Karpas-422 (cell line): ENCODE measurements at regions not wholly inside any gene's neighbourhood (a gene's known extent, or its start where the extent isn't known, plus 50 kb on each side); places are given as distances from the start of the nearest gene placed in this dataset.

Experiments
- DNase-seq: peaks from one replicate; pipeline ENCODE4 v3.0.0-alpha.2; 2015
- H2AFZ ChIP-seq: fragments of 200-600 bp; sonication (generic); 2 replicates; pipeline ENCODE4 v1.6.1; 2014; ENCODE audit warnings: antibody characterized with exemption, low read length, mixed read lengths
- H3K27ac ChIP-seq: fragments of 200-600 bp; sonication (generic); 2 replicates; pipeline ENCODE4 v1.5.1; 2014; ENCODE audit warnings: mild to moderate bottlenecking, low read length, moderate library complexity
- H3K27me3 ChIP-seq: fragments of 200-600 bp; sonication (generic); 2 replicates; pipeline ENCODE4 v1.6.1; 2014; ENCODE audit warnings: low read length, mixed read lengths
- H3K36me3 ChIP-seq: fragments of 200-600 bp; sonication (generic); 2 replicates; pipeline ENCODE4 v1.6.1; 2014; ENCODE audit warnings: low read length, mixed read lengths; ENCODE audit not compliant: insufficient read depth
- H3K4me1 ChIP-seq: fragments of 200-600 bp; sonication (generic); 2 replicates; pipeline ENCODE4 v1.6.1; 2014; ENCODE audit warnings: mild to moderate bottlenecking, low read length, mixed read lengths
- H3K4me2 ChIP-seq: fragments of 200-600 bp; sonication (generic); 2 replicates; pipeline ENCODE4 v1.6.1; 2014; ENCODE audit warnings: low read length, low read depth, mild to moderate bottlenecking; ENCODE audit not compliant: poor library complexity, severe bottlenecking
- H3K4me3 ChIP-seq: fragments of 200-600 bp; sonication (generic); 2 replicates; pipeline ENCODE4 v1.5.1; 2014; ENCODE audit warnings: mild to moderate bottlenecking, antibody characterized with exemption, low read length, mixed read lengths
- H3K79me2 ChIP-seq: fragments of 200-600 bp; sonication (generic); 2 replicates; pipeline ENCODE4 v1.6.1; 2014; ENCODE audit warnings: mild to moderate bottlenecking, low read length, mixed read lengths
- H3K9ac ChIP-seq: fragments of 200-600 bp; sonication (generic); 2 replicates; pipeline ENCODE4 v1.6.0; 2014; ENCODE audit warnings: low read length
- H3K9me2 ChIP-seq: fragments of 200-600 bp; sonication (generic), shearing (Covaris generic); replicated peaks from 2 replicates; pipeline ENCODE4 v1.6.0; 2014; ENCODE audit warnings: mild to moderate bottlenecking, low read length, moderate library complexity; ENCODE audit not compliant: insufficient read depth
- H3K9me3 ChIP-seq: fragments of 300-700, 200-600 bp; sonication (generic); 2 replicates; pipeline ENCODE4 v1.6.1; 2014; ENCODE audit warnings: low read length, mixed read lengths
- H4K20me1 ChIP-seq: fragments of 200-600 bp; sonication (generic); 2 replicates; pipeline ENCODE4 v1.6.1; 2014; ENCODE audit warnings: mild to moderate bottlenecking, antibody characterized with exemption, low read length, low read depth; ENCODE audit not compliant: insufficient read depth

DNA sequence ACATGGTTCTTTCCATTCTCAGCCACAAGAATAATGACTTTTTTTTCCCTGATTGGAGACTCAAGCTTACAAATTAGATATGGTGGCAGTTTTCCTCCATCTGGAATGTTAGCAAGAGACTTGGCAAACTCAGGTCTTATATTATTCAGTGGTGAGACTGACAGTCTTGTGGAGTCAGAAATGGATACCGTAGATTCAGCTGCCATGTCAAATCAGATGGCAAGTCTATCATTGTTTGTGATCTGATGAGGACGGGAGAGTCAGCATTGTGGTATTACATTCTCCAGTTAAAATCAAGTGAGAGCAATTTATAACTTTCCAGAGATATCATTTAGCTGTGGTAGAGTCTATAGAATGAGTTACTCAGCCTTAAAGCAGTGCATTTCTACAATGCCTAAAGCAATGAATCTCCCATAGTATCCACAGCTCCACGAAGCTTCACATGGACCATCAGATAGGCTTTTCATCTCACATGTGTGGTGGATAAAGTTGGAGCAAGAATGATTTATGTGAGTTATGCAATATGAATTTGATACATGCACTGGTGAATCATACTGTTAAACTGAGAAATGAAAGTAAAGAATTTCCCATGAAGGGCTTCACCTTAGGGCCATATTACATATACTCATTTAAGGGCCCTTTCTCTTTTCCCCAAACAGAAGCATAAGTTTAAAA lies 430.6 kb downstream of the ZNF608 start:
- H3K4me3 ChIP-seq, result no peak overlapping the region
- DNase-seq, result no peak
- no peak overlapping the region for H3K27ac ChIP-seq
- no peak overlapping the region for H3K4me2 ChIP-seq
- peaks cover 3% of the 10 kb centered on the region; the same call in 1 of the 2 replicates for H3K4me1 ChIP-seq
- H4K20me1 ChIP-seq, result no peaks in the 10 kb centered on the region
- H3K9ac ChIP-seq, result no peak overlapping the region
- no peaks in the 10 kb centered on the region for H3K79me2 ChIP-seq
- H3K9me2 ChIP-seq, result no peaks in the 10 kb centered on the region
- H3K36me3 ChIP-seq, result no peaks in the 10 kb centered on the region
- no peaks in the 10 kb centered on the region for H3K27me3 ChIP-seq
- H2AFZ ChIP-seq, result no peak overlapping the region
- no peaks in the 10 kb centered on the region for H3K9me3 ChIP-seq

DNA sequence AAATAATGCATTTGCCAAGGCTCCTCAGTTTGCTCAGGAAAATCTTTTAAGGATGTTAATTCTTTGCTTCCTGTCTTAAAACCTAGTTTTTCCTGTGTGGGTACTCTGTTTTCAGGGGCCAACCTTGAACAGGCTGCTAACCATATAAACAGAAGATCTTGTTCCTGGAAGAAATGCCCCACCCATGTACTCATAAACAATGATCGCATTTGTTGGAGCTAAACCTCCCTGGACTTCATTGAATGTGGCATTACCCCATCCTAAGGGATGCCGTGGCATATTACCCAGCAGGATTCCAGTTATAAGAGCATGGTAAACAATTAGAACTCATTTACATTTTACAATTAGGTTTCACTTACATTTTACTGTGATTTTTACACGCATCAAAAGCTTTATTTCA lies 436.0 kb downstream of the ZNF608 start:
- H4K20me1 ChIP-seq, result no peaks in the 10 kb centered on the region
- no peaks in the 10 kb centered on the region for H3K79me2 ChIP-seq
- H3K9me2 ChIP-seq, result no peaks in the 10 kb centered on the region
- peaks cover 3% of the 10 kb centered on the region; the same call in 1 of the 2 replicates for H3K4me1 ChIP-seq
- no peak overlapping the region for H2AFZ ChIP-seq
- H3K9me3 ChIP-seq, result no peaks in the 10 kb centered on the region
- no peaks in the 10 kb centered on the region for H3K36me3 ChIP-seq
- no peaks in the 10 kb centered on the region for H3K27me3 ChIP-seq
- no peak overlapping the region for H3K9ac ChIP-seq
- DNase-seq, result no peak
- no peak overlapping the region for H3K4me2 ChIP-seq
- no peak overlapping the region for H3K4me3 ChIP-seq
- no peak overlapping the region for H3K27ac ChIP-seq

DNA sequence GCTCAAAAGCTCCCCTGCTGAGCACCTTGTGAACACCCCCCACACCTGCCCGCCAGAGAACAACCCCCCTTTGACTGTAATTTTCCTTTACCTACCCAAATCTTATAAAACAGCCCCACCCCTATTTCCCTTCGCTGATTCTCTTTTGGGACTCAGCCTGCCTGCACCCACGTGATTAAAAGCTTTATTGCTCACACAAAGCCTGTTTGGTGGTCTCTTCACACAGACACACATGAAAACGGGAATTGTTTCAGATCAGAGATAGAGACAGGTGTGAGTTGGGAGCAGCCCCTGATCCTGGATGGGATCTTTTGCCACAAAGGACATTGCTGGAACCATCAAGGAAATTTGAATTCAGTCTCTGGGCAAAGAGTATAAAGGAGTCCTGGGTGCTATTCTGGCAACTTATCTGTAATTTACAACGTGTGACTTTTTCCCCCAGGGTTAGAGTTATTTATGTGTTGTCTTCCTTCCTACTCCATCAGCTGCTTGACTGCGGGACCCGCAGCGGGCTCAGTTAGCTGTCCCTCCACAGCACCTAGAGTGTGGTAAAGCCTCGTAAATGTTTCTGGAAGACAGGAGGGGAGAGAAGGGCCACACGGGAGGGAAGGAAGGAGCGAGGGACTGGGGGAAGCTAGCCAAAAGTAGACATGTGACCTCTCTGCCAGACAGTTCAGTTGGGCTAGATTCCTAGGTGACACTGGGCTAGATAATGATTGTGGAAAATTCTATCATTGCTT lies 437.0 kb downstream of the ZNF608 start:
- no peak overlapping the region for H2AFZ ChIP-seq
- H3K4me2 ChIP-seq, result no peak overlapping the region
- peaks cover 3% of the 10 kb centered on the region; the same call in 1 of the 2 replicates for H3K4me1 ChIP-seq
- no peaks in the 10 kb centered on the region for H3K36me3 ChIP-seq
- H3K9me3 ChIP-seq, result no peaks in the 10 kb centered on the region
- no peaks in the 10 kb centered on the region for H3K79me2 ChIP-seq
- no peak overlapping the region for H3K4me3 ChIP-seq
- no peaks in the 10 kb centered on the region for H4K20me1 ChIP-seq
- no peak overlapping the region for H3K9ac ChIP-seq
- no peaks in the 10 kb centered on the region for H3K9me2 ChIP-seq
- no peaks in the 10 kb centered on the region for H3K27me3 ChIP-seq
- DNase-seq, result no peak
- no peak overlapping the region for H3K27ac ChIP-seq

DNA sequence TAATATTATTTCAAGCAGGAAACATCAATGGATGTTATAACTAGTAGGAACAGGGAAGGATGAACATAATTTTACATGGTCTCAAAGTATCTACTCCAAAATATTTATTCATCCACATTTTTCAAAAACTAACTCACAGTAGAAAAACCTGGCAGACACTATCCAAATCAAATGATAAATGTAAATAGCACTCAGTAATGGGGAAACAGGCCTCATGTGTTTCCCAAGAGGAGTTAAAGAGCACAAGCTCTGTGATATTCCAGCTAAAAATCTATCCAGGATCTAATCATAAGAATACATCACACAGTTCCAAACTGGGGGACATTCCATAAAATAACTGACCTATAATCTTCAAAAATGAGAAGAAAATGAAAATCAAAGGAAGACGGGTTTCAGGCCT lies 443.1 kb downstream of the ZNF608 start:
- no peak overlapping the region for H3K9ac ChIP-seq
- no peak overlapping the region for H3K27ac ChIP-seq
- H3K4me2 ChIP-seq, result no peak overlapping the region
- no peak overlapping the region for H2AFZ ChIP-seq
- H3K9me3 ChIP-seq, result no peaks in the 10 kb centered on the region
- H4K20me1 ChIP-seq, result no peaks in the 10 kb centered on the region
- no peaks in the 10 kb centered on the region for H3K9me2 ChIP-seq
- DNase-seq, result no peak
- H3K79me2 ChIP-seq, result no peaks in the 10 kb centered on the region
- H3K4me3 ChIP-seq, result no peak overlapping the region
- no peaks in the 10 kb centered on the region for H3K27me3 ChIP-seq
- no peaks in the 10 kb centered on the region for H3K4me1 ChIP-seq
- no peaks in the 10 kb centered on the region for H3K36me3 ChIP-seq

DNA sequence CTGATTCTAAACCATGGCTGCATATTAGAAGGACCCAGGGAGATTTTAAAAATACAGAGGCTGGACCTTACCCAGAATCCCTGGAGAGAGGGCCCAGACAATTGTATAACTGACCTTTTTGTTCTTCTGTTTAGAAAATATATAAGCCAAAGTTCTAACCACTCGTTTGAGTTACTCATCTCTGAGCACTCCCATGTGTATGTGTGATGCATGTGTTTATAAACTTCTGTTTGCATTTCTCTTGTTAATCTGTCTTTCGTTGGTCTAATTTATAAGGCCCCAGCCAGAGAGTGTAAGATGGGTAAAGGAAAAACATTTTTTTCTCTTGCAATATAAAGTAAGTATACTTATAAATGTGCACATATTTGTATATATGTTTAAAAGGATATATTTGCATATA lies 443.9 kb downstream of the ZNF608 start:
- Histone ChIP-seq H4K20me1 (no peaks in the 10 kb centered on the region), H3K4me2 (no peak overlapping the region), H3K79me2 (no peaks in the 10 kb centered on the region), H3K27ac (no peak overlapping the region), H3K36me3 (no peaks in the 10 kb centered on the region), H3K9me2 (no peaks in the 10 kb centered on the region), H3K4me3 (no peak overlapping the region), H3K9me3 (no peaks in the 10 kb centered on the region), H3K9ac (no peak overlapping the region), H3K27me3 (no peaks in the 10 kb centered on the region), H3K4me1 (no peaks in the 10 kb centered on the region), H2AFZ (no peak overlapping the region)
- no peak for DNase-seq

DNA sequence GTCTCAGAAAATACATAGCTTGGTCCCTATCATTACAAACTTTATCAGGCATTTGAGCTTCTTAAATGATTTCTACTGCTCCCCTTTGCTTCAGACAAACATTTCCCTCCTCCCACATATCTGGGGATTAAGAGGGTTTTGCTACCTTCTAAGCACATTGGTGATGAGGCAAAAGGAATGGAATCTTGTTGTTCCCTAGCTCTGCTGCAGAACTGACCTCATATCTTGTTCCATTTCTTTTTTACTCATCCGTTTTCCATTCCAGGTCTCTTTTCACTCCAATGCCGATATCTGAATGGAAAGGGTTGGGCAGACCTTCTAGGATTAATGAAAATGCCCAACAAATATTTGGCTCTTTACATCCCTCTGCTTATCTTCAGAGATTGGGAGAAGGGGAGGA lies 444.6 kb downstream of the ZNF608 start:
- no peaks in the 10 kb centered on the region for H3K27me3 ChIP-seq
- no peak overlapping the region for H3K4me2 ChIP-seq
- no peaks in the 10 kb centered on the region for H3K9me3 ChIP-seq
- H2AFZ ChIP-seq, result no peak overlapping the region
- H3K79me2 ChIP-seq, result no peaks in the 10 kb centered on the region
- H3K4me1 ChIP-seq, result no peaks in the 10 kb centered on the region
- no peaks in the 10 kb centered on the region for H4K20me1 ChIP-seq
- no peak for DNase-seq
- H3K27ac ChIP-seq, result no peak overlapping the region
- H3K9ac ChIP-seq, result no peak overlapping the region
- H3K4me3 ChIP-seq, result no peak overlapping the region
- no peaks in the 10 kb centered on the region for H3K36me3 ChIP-seq
- H3K9me2 ChIP-seq, result no peaks in the 10 kb centered on the region

DNA sequence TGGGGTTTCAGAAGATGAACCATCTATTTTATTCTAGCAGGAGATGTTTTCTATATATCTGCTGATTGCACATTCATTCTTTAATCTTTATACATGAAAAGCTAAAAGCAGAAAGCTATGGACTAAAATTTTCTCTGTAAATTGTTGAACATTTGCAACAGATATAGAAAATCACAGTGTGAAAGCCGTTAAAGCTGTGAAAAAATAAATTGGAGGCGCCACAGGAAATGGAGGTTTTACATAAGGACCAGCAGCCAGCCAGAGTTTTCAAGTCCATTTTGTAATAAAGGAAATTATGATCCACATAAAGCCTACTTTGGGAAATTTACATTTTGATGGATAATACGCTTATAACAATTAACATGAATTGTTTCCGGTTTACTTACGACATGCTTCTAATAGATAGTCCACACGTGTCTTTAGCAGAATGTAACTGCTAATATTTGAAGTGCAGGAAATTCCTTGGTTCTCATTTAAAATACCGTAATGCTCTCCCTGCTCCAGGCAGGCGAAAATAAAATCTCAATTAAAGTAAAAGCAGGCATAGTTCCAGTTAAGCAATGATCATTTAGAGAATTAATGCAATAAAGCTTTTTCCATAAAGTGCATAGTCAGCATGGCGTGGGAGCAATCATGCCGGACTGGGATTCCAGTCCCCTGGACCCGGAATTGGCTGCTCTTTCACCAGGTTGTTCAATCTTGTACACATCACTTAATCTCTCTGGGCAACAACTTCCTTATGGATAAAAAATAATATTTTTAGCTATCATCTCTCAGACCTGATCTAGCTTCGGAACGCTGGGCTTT lies 445.4 kb downstream of the ZNF608 start:
- no peak for DNase-seq
- Histone ChIP-seq H3K36me3 (no peaks in the 10 kb centered on the region), H3K9me3 (no peaks in the 10 kb centered on the region), H2AFZ (no peak overlapping the region), H3K4me2 (no peak overlapping the region), H3K27me3 (no peaks in the 10 kb centered on the region), H3K9ac (no peak overlapping the region), H3K4me1 (no peaks in the 10 kb centered on the region), H3K79me2 (no peaks in the 10 kb centered on the region), H4K20me1 (no peaks in the 10 kb centered on the region), H3K4me3 (no peak overlapping the region), H3K9me2 (no peaks in the 10 kb centered on the region), H3K27ac (no peak overlapping the region)

DNA sequence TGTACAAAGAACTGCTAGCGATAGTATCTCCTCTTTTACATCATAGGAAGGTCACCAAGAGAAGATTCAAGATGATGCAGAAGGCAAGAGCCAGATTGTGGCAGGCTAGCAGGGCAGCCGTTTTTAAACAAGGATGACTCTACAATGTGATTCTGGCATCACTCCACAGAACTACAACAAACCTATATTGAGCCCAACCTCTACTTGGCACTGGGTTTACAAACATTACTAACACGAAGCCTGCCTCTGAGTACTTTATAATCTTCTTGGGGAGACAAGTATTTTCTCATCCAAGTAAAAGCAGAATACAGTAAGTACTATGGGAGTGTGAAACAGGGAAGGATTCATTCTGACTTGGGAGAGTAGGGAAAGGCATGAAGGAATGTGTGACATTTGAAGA lies 448.6 kb downstream of the ZNF608 start:
- Histone ChIP-seq H4K20me1 (no peaks in the 10 kb centered on the region), H3K27ac (no peak overlapping the region), H2AFZ (no peak overlapping the region), H3K79me2 (no peaks in the 10 kb centered on the region), H3K4me1 (no peaks in the 10 kb centered on the region), H3K4me2 (no peak overlapping the region), H3K9ac (no peak overlapping the region), H3K4me3 (no peak overlapping the region), H3K9me2 (no peaks in the 10 kb centered on the region), H3K27me3 (no peaks in the 10 kb centered on the region), H3K36me3 (no peaks in the 10 kb centered on the region), H3K9me3 (no peaks in the 10 kb centered on the region)
- no peak for DNase-seq
